ENCODE measurements at regions not wholly inside any gene's neighbourhood (a gene's known extent, or its start where the extent isn't known, plus 50 kb on each side); places are given as distances from the start of the nearest gene placed in this dataset.

- DNase-seq: no peak
Observed at GRCh38 chr6:102355578-102355977, 962.1 kb downstream of the GRIK2 start.

GRCh38 chr6:102352552-102352951 lies 959.0 kb downstream of the GRIK2 start:
- DNase-seq: no peak

GRCh38 chr6:102344769-102345168 lies 951.3 kb downstream of the GRIK2 start:
- no peak for DNase-seq

GRCh38 chr6:102340311-102340710 lies 946.8 kb downstream of the GRIK2 start:
- DNase-seq: no peak

GRCh38 chr6:102333736-102334135 lies 940.2 kb downstream of the GRIK2 start:
- no peak for DNase-seq

GRCh38 chr6:102327697-102328225 lies 934.3 kb downstream of the GRIK2 start:
- no peak for DNase-seq

- DNase-seq: no peak
Observed at GRCh38 chr6:102313699-102314098, 920.2 kb downstream of the GRIK2 start.

- DNase-seq: no peak
Observed at GRCh38 chr6:102309700-102310099, 916.2 kb downstream of the GRIK2 start.

- no peak for DNase-seq
Observed at GRCh38 chr6:102300350-102300749, 906.8 kb downstream of the GRIK2 start.

GRCh38 chr6:102298051-102298450 lies 904.5 kb downstream of the GRIK2 start:
- no peak for DNase-seq

All from fibroblast of skin of scalp (primary cell).